Memory B cell (primary cell): ENCODE measurements at regions not wholly inside any gene's neighbourhood (a gene's known extent, or its start where the extent isn't known, plus 50 kb on each side); places are given as distances from the start of the nearest gene placed in this dataset.
"Not testable (repeated sequence)": the region's sequence is repeated elsewhere in the genome, so short reads cannot be mapped to it uniquely, and the experiment has no call there.

Experiments
- ATAC-seq: fragments of 150-1000 bp; cut with Tn5 transposase; 2 replicates; pipeline ENCODE4 v1.10.0; 2021; ENCODE audit warnings: low read depth, mild to moderate bottlenecking, moderate library complexity
- DNase-seq, 2 donors: peaks; one replicate each; pipeline ENCODE4 v3.0.0; 2022; ENCODE audit warnings: low spot score in 2 of 2
- H3K27ac Mint-ChIP-seq: one replicate; pipeline ENCODE4 v1.8.0; 2022; ENCODE audit warnings: mild to moderate bottlenecking, moderate library complexity, mixed read lengths
- H3K27me3 Mint-ChIP-seq: one replicate; pipeline ENCODE4 v1.8.0; 2022; ENCODE audit warnings: mixed read lengths
- H3K36me3 Mint-ChIP-seq: one replicate; pipeline ENCODE4 v1.8.0; 2022; ENCODE audit warnings: mild to moderate bottlenecking, mixed read lengths
- H3K4me1 Mint-ChIP-seq: one replicate; pipeline ENCODE4 v1.8.0; 2022; ENCODE audit warnings: mixed read lengths
- H3K4me3 Mint-ChIP-seq: one replicate; pipeline ENCODE4 v1.8.0; 2022; ENCODE audit warnings: mild to moderate bottlenecking, moderate library complexity, mixed read lengths
- H3K9me3 Mint-ChIP-seq: one replicate; pipeline ENCODE4 v1.8.0; 2022; ENCODE audit warnings: mixed read lengths

DNA sequence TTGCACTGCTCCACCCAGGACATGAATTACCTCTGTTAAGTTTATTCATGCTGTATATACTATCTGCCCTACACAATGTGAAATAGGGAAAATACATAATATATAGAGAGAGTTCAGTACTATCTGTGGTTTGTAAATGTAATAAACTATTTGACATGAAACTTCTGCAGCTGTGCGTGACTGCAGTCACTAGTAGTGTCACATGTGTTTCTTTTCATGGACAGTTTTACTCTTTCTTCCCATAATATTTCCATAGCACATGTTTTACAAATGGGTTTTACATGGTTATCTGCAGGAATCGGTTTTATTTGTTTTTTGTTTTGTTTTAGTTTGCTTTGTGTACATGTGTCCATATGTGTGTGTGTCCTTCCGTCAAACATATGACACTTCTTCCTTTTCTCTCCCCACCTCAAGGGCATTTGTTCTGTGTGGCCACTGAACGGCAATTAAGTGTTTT is 1644.1 kb upstream of the FLRT2 start:
- Mint-ChIP-seq H3K9me3 (peaks cover 3% of the 10 kb centered on the region), H3K27me3 (no peaks in the 10 kb centered on the region), H3K4me3 (no peak overlapping the region), H3K27ac (no peak overlapping the region), H3K36me3 (no peaks in the 10 kb centered on the region), H3K4me1 (no peaks in the 10 kb centered on the region)
- ATAC-seq (no peak), DNase-seq (no peak)

DNA sequence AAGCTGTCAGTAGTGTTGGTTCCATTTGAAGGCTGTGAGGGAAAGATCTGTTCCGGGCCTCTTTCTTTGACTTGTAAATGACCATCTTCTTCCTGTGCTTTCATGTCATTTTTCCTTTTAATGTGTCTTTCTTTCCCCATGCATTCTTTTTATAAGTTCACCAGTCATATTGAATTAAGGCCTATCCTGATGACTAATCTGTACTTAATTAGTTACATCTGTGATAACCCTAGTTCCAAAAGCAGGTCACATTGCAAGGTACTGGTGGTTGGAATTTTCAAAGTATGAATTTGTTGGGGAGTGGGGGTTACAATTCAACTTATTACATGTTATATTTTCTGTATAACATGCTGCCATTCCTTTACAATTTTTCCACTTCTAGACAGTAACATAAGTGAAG is 1642.1 kb upstream of the FLRT2 start:
- no peaks in the 10 kb centered on the region for H3K4me1 Mint-ChIP-seq
- no peaks in the 10 kb centered on the region for H3K36me3 Mint-ChIP-seq
- H3K9me3 Mint-ChIP-seq, result no peaks in the 10 kb centered on the region
- no peak overlapping the region for H3K27ac Mint-ChIP-seq
- H3K27me3 Mint-ChIP-seq, result no peaks in the 10 kb centered on the region
- DNase-seq, result no peak
- H3K4me3 Mint-ChIP-seq, result no peak overlapping the region
- ATAC-seq, result no peak

DNA sequence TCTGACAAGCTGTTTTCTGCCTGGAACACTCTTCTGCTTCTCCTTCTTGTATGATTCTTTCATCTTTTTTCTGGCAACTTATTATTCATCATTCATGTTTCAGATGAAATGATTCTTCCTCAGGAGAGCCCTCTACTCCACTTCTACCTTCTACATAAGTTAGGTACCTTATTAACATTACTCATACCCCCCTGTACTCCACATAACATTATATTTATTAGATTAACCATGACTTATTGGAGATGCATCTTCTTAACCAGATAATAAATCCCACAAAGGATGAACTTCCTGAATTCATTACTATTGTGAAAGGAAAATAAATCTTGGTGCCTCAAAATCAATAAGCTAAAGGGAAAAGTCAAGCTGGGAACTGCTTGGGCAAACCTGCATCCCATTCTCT is 1636.5 kb upstream of the FLRT2 start:
- DNase-seq, result no peak
- Mint-ChIP-seq H3K4me3 (no peak overlapping the region), H3K4me1 (no peaks in the 10 kb centered on the region), H3K36me3 (no peaks in the 10 kb centered on the region), H3K27me3 (no peaks in the 10 kb centered on the region), H3K27ac (no peak overlapping the region), H3K9me3 (no peaks in the 10 kb centered on the region)
- ATAC-seq, result no peak

DNA sequence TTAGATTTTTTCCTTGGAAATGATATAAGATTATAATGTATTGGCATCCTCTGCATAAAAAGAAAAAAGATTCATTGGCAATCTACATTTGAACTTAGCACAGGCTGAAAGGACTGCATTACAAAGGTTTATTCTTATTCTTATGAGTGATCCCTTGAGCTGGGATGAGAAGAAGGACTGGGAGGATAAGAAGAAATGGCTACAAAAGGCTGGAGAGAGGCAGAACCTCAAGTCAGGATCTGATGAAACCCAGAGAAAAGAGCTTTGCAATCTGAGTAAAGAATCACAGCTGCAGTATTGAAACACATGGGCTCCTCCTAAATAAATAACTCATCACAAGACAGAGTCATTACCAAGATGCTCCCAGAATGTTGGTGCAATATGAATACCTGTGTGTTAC is 1635.4 kb upstream of the FLRT2 start:
- ATAC-seq (no peak), DNase-seq (no peak)
- Mint-ChIP-seq H3K4me1 (no peaks in the 10 kb centered on the region), H3K4me3 (no peak overlapping the region), H3K27ac (no peak overlapping the region), H3K27me3 (no peaks in the 10 kb centered on the region), H3K36me3 (no peaks in the 10 kb centered on the region), H3K9me3 (no peaks in the 10 kb centered on the region)

DNA sequence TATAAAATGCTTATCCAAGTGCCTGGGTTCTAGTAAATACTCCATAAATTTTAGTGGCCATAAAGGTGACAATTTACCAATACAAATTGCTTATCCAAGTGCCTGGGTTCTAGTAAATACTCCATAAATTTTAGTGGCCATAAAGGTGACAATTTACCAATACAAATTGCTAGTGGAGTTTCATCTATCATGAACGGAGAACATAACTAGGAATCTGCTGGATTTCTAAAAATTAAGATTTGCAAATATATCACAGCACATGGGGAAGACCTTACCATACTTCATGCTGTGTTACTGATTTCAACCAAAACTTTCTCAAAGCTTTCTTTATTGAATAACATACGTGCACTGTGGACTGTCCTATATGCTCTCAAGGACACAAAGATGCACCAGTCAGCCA is 1631.4 kb upstream of the FLRT2 start:
- DNase-seq, H3K9me3 Mint-ChIP-seq, ATAC-seq, H3K4me1 Mint-ChIP-seq, H3K4me3 Mint-ChIP-seq, H3K27me3 Mint-ChIP-seq, H3K27ac Mint-ChIP-seq, H3K36me3 Mint-ChIP-seq: not testable (repeated sequence)

DNA sequence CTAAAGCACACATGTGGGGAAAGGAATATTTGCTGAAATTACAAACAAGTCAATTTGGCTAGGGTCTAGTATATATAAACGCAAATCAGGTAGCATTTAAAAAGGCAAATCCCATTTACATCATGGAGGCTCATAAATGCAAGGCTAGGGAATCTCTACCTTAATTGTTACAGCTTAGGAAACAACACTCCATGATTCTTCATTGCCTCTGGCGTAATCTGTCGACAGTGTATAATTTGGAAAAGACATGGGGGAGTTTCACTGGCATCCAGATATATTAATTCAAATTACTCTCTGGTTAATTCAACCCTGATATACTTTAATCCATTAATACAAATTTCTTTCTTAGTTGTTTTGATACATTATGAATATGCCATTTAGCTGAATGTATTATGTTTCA is 1630.2 kb upstream of the FLRT2 start:
- no peaks in the 10 kb centered on the region for H3K4me1 Mint-ChIP-seq

DNA sequence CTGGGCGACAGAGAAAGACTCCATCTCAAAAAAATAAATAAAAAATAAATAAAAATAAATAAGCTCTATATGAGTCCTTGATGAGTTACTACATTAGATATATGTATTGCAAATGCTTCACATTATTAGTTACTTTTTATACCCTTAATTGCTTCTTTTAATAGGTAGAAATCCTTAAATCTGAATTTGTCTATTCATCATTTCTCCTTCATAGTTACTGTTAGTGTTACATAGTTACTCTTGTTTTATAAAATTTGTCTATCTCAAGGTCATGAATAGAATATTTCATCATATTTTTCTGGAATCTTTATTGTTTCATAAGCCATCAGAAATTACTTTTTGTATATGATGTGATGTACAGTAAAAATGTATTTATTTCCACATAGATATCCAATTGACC is 1624.8 kb upstream of the FLRT2 start:
- H3K4me3 Mint-ChIP-seq, result no peak overlapping the region
- H3K9me3 Mint-ChIP-seq, result peaks cover 7% of the 10 kb centered on the region
- ATAC-seq (no peak), DNase-seq (no peak)
- no peaks in the 10 kb centered on the region for H3K27me3 Mint-ChIP-seq
- no peaks in the 10 kb centered on the region for H3K36me3 Mint-ChIP-seq
- no peak overlapping the region for H3K27ac Mint-ChIP-seq
- H3K4me1 Mint-ChIP-seq, result no peaks in the 10 kb centered on the region

More for the DNA sequence above, 1630.2 kb upstream of the FLRT2 start:
- Mint-ChIP-seq H3K27me3 (no peaks in the 10 kb centered on the region), H3K27ac (no peak overlapping the region), H3K36me3 (no peaks in the 10 kb centered on the region), H3K9me3 (peaks cover 1% of the 10 kb centered on the region), H3K4me3 (no peak overlapping the region)
- ATAC-seq (no peak), DNase-seq (no peak)

DNA sequence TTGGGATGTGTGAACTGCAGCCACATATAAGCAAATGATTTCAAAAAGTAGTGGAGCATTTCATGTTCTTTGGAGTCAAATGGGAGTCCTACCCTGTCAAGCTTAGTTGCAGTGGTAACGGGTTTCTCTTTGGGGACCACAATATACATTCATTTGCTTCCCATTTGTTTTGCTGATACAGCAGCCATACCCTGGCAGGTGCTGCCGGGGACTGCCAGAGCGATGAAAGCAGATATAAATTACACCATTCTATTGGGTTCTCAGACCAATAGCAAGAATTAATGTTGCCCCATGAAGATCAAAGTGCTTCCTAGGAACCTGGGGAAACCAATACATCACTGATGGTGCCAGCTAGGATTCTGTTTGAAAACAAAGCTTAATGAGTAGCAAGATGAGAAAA is 1621.5 kb upstream of the FLRT2 start:
- Mint-ChIP-seq H3K27me3 (no peaks in the 10 kb centered on the region), H3K4me3 (no peak overlapping the region), H3K27ac (no peak overlapping the region), H3K4me1 (no peaks in the 10 kb centered on the region), H3K36me3 (no peaks in the 10 kb centered on the region), H3K9me3 (peaks cover 7% of the 10 kb centered on the region)
- ATAC-seq, result no peak
- no peak for DNase-seq

DNA sequence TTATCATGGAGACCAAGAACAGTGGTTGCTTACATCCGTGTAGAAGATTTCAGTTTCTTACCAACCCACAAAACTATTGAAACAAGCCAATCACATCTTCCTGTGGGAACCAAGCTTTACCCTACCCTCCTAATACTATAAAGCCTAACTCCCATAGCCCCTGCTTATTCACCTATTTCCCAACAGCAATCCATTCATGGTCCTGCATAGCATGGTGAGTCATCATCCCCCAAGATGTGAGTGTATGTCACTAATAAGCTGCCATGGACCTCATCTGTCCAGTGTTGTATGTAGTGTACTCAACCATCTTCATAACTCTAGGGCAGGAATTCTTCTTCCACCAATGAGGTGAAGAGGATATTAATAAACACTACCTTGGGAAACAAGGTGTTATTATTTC is 1620.4 kb upstream of the FLRT2 start:
- H3K36me3 Mint-ChIP-seq, result no peaks in the 10 kb centered on the region
- no peaks in the 10 kb centered on the region for H3K27me3 Mint-ChIP-seq
- no peak overlapping the region for H3K4me3 Mint-ChIP-seq
- DNase-seq, result no peak
- ATAC-seq, result no peak
- H3K27ac Mint-ChIP-seq, result no peak overlapping the region
- H3K9me3 Mint-ChIP-seq, result peaks cover 10% of the 10 kb centered on the region
- no peaks in the 10 kb centered on the region for H3K4me1 Mint-ChIP-seq

DNA sequence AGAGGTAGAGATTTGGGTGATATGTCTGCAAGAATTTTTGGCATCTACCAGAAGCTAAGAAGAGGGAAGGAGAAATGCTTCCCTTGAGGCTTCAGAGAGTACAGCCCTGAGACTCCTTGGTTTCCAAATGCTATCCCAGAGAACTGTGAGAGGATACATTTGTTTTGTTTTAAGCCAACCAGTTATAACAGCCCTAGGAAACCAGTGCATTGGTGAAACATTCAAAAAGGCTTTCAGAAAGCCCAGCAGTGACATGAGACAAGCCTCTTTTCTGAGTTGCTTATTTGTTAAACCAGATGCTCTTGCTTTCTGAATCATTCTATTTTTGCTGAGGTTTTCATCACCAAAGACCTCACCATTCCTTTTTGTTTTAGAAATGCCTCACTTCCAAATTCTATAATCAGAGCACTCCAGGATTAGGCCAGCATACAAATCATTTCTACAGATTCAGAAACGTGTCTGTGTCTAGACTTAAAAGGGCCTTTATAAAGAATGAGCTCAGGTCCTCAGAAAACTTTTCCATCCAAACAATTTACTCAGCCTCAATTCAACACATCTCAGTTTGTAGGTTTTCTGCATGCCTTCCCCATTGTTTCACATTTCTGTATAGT is 1617.8 kb upstream of the FLRT2 start:
- DNase-seq, result no peak
- H3K27me3 Mint-ChIP-seq, result no peaks in the 10 kb centered on the region

DNA sequence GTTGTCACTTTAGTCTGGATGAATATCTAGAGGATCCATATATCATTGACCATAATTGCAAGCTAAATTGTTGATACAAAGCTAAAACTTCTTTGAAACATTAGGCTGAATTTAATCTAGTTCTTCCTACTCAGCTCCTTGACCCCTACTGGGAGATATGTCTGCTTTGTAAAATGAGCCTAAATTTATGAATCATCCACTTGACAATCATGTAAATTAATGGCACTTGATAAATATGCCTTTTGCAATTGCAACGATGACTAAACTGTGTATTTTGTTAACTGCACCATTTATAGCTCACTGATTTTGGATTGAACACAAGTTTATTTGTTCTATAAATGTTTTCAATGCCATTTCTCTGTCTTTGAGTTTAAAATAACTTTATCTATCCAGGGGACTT is 1616.5 kb upstream of the FLRT2 start:
- Mint-ChIP-seq H3K4me3 (no peak overlapping the region), H3K36me3 (no peaks in the 10 kb centered on the region), H3K27ac (no peak overlapping the region), H3K4me1 (no peaks in the 10 kb centered on the region), H3K27me3 (no peaks in the 10 kb centered on the region), H3K9me3 (peaks cover 11% of the 10 kb centered on the region)
- DNase-seq, result no peak
- ATAC-seq, result no peak

More for the DNA sequence above, 1617.8 kb upstream of the FLRT2 start:
- no peak for ATAC-seq
- Mint-ChIP-seq H3K27ac (no peak overlapping the region), H3K4me3 (no peak overlapping the region), H3K9me3 (peaks cover 15% of the 10 kb centered on the region), H3K4me1 (no peaks in the 10 kb centered on the region), H3K36me3 (no peaks in the 10 kb centered on the region)

DNA sequence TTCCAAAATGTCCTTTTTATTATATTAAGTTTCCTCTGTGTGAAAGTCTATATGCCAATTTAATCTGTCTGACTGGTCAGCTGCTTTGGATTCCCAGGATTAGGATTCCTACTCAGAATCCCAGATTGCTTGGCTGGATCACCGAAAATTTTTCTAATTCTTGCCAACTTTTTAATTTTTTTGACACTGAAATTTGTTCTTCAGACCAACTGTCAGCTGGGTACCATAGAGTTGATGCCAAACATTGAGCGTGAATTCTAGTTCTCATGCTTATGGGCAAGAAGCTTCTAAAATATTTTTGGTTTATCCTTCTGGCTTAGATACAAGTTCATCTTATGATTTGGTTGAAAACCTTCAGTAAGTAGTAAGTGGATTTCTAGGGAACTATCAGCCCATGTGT is 1611.4 kb upstream of the FLRT2 start:
- Mint-ChIP-seq H3K27me3 (no peaks in the 10 kb centered on the region), H3K9me3 (peaks cover 7% of the 10 kb centered on the region), H3K4me1 (no peaks in the 10 kb centered on the region), H3K36me3 (no peaks in the 10 kb centered on the region), H3K27ac (no peak overlapping the region), H3K4me3 (no peak overlapping the region)
- no peak for DNase-seq
- ATAC-seq, result no peak

DNA sequence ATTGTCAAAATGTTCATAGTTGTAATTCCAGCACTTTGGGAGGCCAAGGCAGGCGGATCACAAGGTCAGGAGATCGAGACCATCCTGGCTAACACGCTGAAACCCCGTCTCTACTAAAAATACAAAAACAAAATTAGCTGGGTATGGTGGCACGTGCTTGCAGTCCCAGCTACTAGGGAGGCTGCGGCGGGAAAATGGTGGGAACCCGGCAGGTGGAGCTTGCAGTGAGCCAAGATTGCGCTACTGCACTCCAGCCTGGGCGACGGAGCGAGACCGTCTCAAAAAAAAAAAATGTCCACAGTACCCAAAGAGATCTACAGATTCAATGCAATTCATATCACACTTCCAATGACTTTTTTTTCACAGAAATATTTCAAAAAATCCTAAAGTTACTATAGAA is 1610.3 kb upstream of the FLRT2 start:
- H3K4me3 Mint-ChIP-seq, H3K36me3 Mint-ChIP-seq, H3K27ac Mint-ChIP-seq, ATAC-seq, H3K27me3 Mint-ChIP-seq, H3K9me3 Mint-ChIP-seq, DNase-seq, H3K4me1 Mint-ChIP-seq: not testable (repeated sequence)

DNA sequence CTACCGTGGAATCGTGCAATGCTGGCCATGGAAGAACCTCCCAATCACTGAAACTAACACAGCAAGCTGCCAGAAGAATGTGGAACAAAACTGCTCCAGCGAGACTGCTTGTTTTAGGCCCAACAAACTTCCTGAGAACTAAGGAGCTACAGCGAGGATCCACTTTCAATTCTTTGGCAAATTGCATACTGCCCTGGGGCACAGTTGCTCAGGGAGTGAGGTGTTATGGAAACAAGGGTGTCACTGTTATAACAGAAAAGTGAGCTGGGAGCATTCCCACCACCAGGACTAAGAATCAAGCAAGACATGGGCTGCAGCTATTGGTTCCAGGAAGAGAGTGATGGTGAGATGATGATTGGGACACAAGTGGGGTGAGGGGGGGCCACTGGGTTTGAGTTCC is 1606.1 kb upstream of the FLRT2 start:
- Mint-ChIP-seq H3K27me3 (no peaks in the 10 kb centered on the region), H3K9me3 (peaks cover 1% of the 10 kb centered on the region), H3K4me1 (no peaks in the 10 kb centered on the region), H3K36me3 (no peaks in the 10 kb centered on the region), H3K4me3 (no peak overlapping the region), H3K27ac (no peak overlapping the region)
- no peak for ATAC-seq
- no peak for DNase-seq

DNA sequence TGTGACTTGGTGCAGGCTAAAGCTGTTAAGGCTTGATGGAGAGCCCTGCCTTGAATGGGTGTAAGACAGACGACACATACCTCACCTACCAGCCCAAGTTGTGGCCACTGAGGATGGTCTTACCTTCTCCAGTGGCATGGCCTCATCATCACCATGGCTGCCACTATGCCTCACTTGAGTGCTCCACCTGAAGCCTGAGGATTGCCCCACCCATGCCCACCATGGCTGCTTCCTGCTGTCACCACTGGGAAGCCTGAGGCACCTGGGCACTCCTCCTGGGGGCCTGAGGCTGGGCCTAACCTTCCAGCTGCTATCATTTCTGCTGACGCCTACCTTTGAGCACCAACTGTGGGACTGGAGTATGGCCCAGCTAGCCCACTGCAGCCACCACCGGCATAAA is 1605.7 kb upstream of the FLRT2 start:
- Mint-ChIP-seq H3K36me3 (no peaks in the 10 kb centered on the region), H3K27ac (no peak overlapping the region), H3K9me3 (peaks cover 1% of the 10 kb centered on the region), H3K4me1 (no peaks in the 10 kb centered on the region), H3K4me3 (no peak overlapping the region), H3K27me3 (no peaks in the 10 kb centered on the region)
- DNase-seq, result no peak
- no peak for ATAC-seq
